OCI-LY7 (cell line): ENCODE measurements at regions not wholly inside any gene's neighbourhood (a gene's known extent, or its start where the extent isn't known, plus 50 kb on each side); places are given as distances from the start of the nearest gene placed in this dataset.

Experiments
- CTCF ChIP-seq: fragments of 200-600 bp; sonication (generic); conservative IDR thresholded peaks from 2 replicates; pipeline ENCODE4 v1.5.1; 2014; ENCODE audit warnings: mild to moderate bottlenecking, antibody characterized with exemption, low read length, moderate library complexity, mixed read lengths
- EZH2phosphoT487 ChIP-seq: fragments of 200-600 bp; sonication (generic); IDR thresholded peaks from 2 replicates; pipeline ENCODE4 v1.6.1; 2018; ENCODE audit warnings: low read depth, borderline replicate concordance, mild to moderate bottlenecking, mixed run types, antibody characterized with exemption, low read length, moderate library complexity, mixed read lengths

DNA sequence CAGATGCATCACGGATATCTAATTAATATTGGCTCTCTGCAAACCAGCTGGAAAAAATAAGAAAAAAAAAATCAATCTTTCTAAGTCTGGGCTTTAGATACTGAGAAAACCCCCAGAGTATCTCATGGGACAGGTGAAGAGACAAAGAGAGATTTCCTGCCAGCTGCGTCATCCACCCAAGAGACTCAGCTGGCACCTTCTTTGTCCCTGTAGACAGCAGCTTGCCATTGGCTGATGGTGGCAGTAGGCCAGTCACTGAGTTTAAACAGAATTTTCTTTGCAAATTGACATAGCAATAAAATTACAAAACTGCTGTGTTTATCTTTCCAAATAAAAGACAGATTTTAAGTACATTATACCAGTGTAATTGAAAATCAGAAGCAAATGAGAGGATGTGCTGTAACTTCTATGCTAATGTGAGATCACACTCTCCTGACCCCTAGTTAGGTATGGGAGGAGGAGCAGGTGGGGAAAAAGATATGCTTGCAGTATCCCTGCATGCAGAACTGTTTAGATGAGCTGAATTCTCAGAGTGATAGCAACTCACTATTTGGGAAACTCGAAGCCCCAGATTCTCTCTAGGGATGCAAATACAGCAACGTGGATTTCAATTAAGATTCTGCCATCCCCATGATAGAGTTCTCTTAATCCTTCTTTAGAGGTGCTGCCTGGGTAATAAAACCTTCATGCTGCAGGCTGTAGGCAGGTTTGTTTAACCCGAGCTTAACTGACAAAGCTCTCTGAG, 72.2 kb downstream of the NMUR2 start:
- TF ChIP-seq CTCF: no peak
- TF ChIP-seq EZH2phosphoT487: no peak
